OCI-LY1 (cell line): ENCODE measurements at regions not wholly inside any gene's neighbourhood (a gene's known extent, or its start where the extent isn't known, plus 50 kb on each side); places are given as distances from the start of the nearest gene placed in this dataset.
A peak's percentile ranks its signal among the peaks of the same experiment; 100 is the strongest.
"Not testable (repeated sequence)": the region's sequence is repeated elsewhere in the genome, so short reads cannot be mapped to it uniquely, and the experiment has no call there.

Experiments used
- H2AFZ ChIP-seq: fragments of 200-600 bp; sonication (generic), shearing (Covaris generic); 2 replicates; pipeline ENCODE4 v1.6.0; 2014; ENCODE audit warnings: antibody characterized with exemption, mild to moderate bottlenecking, low read length
- H3F3A ChIP-seq: fragments of 200-600 bp; sonication (generic), shearing (Covaris generic); 2 replicates; pipeline ENCODE4 v1.6.0; 2014; ENCODE audit warnings: mild to moderate bottlenecking, antibody characterized with exemption, low read length, moderate library complexity; ENCODE audit not compliant: insufficient read depth
- H3K27ac ChIP-seq: fragments of 200-600 bp; sonication (generic); 2 replicates; pipeline ENCODE4 v1.5.1; 2014; ENCODE audit warnings: low read length, mixed run types, mild to moderate bottlenecking, low read depth; ENCODE audit not compliant: poor library complexity, severe bottlenecking
- H3K27me3 ChIP-seq: fragments of 200-600 bp; sonication (generic); 2 replicates; pipeline ENCODE4 v1.6.0; 2014; ENCODE audit warnings: antibody characterized with exemption, mild to moderate bottlenecking, low read length, moderate library complexity; ENCODE audit not compliant: insufficient read depth
- H3K36me3 ChIP-seq: fragments of 200-600 bp; sonication (generic); 2 replicates; pipeline ENCODE4 v1.6.1; 2014; ENCODE audit warnings: mild to moderate bottlenecking, antibody characterized with exemption, low read length, moderate library complexity, mixed read lengths; ENCODE audit not compliant: insufficient read depth
- H3K4me1 ChIP-seq: fragments of 200-600 bp; sonication (generic); 2 replicates; pipeline ENCODE4 v1.5.1; 2014; ENCODE audit warnings: mild to moderate bottlenecking, low read length, moderate library complexity; ENCODE audit not compliant: insufficient read depth, severe bottlenecking
- H3K4me2 ChIP-seq: fragments of 200-600 bp; sonication (generic), shearing (Covaris generic); 2 replicates; pipeline ENCODE4 v1.6.1; 2014; ENCODE audit warnings: low read length
- H3K4me3 ChIP-seq: fragments of 200-600 bp; sonication (generic); 2 replicates; pipeline ENCODE4 v1.5.1; 2014; ENCODE audit warnings: low read length, low read depth, mild to moderate bottlenecking, mixed read lengths; ENCODE audit not compliant: poor library complexity, severe bottlenecking
- H3K79me2 ChIP-seq: fragments of 200-600 bp; shearing (Covaris generic); 2 replicates; pipeline ENCODE4 v1.6.1; 2016; ENCODE audit warnings: mixed run types, low read length, mixed read lengths; ENCODE audit not compliant: insufficient read depth
- H3K9ac ChIP-seq: fragments of 200-600 bp; sonication (generic), shearing (Covaris generic); 2 replicates; pipeline ENCODE4 v1.6.1; 2014; ENCODE audit warnings: mild to moderate bottlenecking, low read length, mixed read lengths
- H3K9me2 ChIP-seq: fragments of 200-600 bp; sonication (generic), shearing (Covaris generic); 2 replicates; pipeline ENCODE4 v1.6.1; 2014; ENCODE audit warnings: low read depth, mild to moderate bottlenecking, low read length, mixed read lengths
- H3K9me3 ChIP-seq: fragments of 200-600 bp; shearing (Covaris generic); 2 replicates; pipeline ENCODE4 v1.6.1; 2014; ENCODE audit warnings: low read length, mixed read lengths
- H4K20me1 ChIP-seq: fragments of 200-600 bp; sonication (generic), shearing (Covaris generic); 2 replicates; pipeline ENCODE4 v1.6.0; 2016; ENCODE audit warnings: mild to moderate bottlenecking, low read length; ENCODE audit not compliant: insufficient read depth
- EZH2 ChIP-seq: fragments of 200-600 bp; sonication (generic), shearing (Covaris generic); IDR thresholded peaks from 2 replicates; pipeline ENCODE4 v1.8.0; 2017; ENCODE audit warnings: borderline replicate concordance, mixed run types, mild to moderate bottlenecking, antibody characterized with exemption, low read length, moderate library complexity, mixed read lengths
- TF ChIP-seq, protein P1 (sequence below): fragments of 200-600 bp; sonication (generic), shearing (Covaris generic); IDR thresholded peaks from 2 replicates; pipeline ENCODE4 v1.5.1; 2017; ENCODE audit warnings: mild to moderate bottlenecking, antibody characterized with exemption, low read length, moderate library complexity, mixed read lengths

DNA sequence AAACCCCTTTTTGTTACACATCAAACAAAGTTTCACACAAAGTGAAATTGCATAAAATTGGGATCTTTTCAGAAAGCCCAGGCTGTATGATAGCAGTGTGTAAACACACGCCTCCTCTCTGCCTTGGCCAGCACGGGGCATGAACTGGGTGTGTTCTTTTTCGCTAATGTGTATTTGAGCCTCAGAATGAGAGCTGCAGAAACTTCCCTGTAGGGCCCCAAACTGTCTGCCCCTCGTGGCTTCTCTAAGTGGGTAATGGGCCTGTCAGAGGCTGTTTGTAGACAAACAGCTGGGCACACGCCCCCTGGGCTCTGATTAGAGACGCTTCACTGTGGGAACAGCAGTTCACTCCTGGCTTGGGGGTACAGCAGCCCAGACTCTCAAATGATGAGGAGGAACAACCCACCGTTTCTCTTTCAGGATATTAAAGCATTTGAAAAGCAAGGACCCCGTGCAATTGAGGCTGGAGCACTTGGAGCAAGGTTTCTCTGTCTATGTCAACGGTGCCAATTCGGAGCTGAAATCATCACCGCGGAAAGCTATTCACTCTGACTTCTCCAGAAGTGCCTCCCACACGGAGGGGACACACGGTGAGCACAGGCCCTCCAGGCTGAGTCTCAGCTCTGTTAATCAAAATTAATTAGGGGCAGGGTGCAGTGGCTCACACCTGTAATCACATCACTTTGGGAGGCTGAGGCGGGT, 78.4 kb downstream of the KATNIP start:
- H3K36me3 ChIP-seq = no peaks in the 10 kb centered on the region
- no peak overlapping the region for H2AFZ ChIP-seq
- no peaks in the 10 kb centered on the region for H3K79me2 ChIP-seq
- H3K4me3 ChIP-seq = no peak overlapping the region
- peaks cover 8% of the 10 kb centered on the region for H3K4me1 ChIP-seq
- H4K20me1 ChIP-seq = no peaks in the 10 kb centered on the region
- no peaks in the 10 kb centered on the region for H3K9me3 ChIP-seq
- H3K9ac ChIP-seq = no peak overlapping the region
- no peaks in the 10 kb centered on the region for H3K9me2 ChIP-seq
- H3F3A ChIP-seq = no peaks in the 10 kb centered on the region
- TF ChIP-seq EZH2 = no peak
- TF ChIP-seq, protein P1, sequence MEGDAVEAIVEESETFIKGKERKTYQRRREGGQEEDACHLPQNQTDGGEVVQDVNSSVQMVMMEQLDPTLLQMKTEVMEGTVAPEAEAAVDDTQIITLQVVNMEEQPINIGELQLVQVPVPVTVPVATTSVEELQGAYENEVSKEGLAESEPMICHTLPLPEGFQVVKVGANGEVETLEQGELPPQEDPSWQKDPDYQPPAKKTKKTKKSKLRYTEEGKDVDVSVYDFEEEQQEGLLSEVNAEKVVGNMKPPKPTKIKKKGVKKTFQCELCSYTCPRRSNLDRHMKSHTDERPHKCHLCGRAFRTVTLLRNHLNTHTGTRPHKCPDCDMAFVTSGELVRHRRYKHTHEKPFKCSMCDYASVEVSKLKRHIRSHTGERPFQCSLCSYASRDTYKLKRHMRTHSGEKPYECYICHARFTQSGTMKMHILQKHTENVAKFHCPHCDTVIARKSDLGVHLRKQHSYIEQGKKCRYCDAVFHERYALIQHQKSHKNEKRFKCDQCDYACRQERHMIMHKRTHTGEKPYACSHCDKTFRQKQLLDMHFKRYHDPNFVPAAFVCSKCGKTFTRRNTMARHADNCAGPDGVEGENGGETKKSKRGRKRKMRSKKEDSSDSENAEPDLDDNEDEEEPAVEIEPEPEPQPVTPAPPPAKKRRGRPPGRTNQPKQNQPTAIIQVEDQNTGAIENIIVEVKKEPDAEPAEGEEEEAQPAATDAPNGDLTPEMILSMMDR = no peak
- H3K27ac ChIP-seq = peak overlapping the region; percentile 31
- no peak overlapping the region for H3K4me2 ChIP-seq
- no peaks in the 10 kb centered on the region for H3K27me3 ChIP-seq

DNA sequence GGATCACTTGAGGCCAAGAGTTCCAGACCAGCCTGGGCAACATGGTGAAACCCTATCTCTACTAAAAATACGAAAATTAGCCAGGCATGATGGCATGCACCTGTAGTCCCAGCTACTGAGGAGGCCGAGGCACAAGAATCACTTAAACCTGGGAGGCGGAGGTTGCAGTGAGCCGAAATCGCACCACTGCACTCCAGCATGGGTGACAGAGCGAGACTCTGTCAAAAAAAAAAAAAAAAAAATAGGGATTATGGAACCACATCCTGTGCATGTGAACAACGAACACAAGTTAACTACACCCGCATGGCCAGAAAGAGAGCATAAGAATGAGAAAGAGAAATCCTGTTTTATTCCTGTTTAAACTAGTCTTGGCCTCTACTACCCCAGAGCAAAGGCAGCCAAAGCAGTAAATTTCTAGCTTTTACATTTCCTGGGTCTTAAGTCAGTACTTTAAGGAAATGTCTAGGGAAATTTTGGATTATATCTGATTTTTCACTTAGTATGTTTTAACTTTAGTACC, 79.1 kb downstream of the KATNIP start:
- H3K9ac ChIP-seq, H2AFZ ChIP-seq, H3K4me2 ChIP-seq, H3K9me2 ChIP-seq, H3K79me2 ChIP-seq, H3K27me3 ChIP-seq, H3K4me1 ChIP-seq, H4K20me1 ChIP-seq, H3K4me3 ChIP-seq, H3K9me3 ChIP-seq, H3F3A ChIP-seq, H3K27ac ChIP-seq, H3K36me3 ChIP-seq: not testable (repeated sequence)

DNA sequence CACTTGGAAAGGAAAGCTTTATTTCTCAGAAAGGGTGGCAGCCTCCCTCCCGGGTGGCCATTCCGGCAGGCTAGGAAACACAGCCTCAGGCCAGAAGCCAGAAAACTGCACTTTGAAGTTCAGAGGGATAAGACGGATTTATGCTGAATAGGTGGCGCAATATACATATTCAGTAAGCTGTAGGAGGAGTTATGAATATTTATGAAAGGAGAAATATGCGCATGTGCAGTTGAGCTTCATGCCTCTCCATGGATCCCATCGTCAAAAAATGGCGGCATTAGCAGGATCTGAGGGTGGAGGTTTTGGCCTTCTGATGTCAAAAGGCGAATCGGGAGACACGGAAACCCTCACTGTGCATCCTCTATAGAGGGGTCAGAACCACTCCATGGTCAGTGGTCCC, 82.3 kb downstream of the KATNIP start:
- no peaks in the 10 kb centered on the region for H3K36me3 ChIP-seq

More for the DNA sequence above, 82.3 kb downstream of the KATNIP start:
- H3K9me3 ChIP-seq = no peaks in the 10 kb centered on the region
- no peaks in the 10 kb centered on the region for H3K9me2 ChIP-seq
- H3K4me2 ChIP-seq = no peak overlapping the region
- H3F3A ChIP-seq = no peaks in the 10 kb centered on the region
- peaks cover 8% of the 10 kb centered on the region for H3K4me1 ChIP-seq
- no peak overlapping the region for H3K4me3 ChIP-seq
- no peaks in the 10 kb centered on the region for H3K27me3 ChIP-seq
- no peak overlapping the region for H3K27ac ChIP-seq
- TF ChIP-seq, protein P1 = no peak
- TF ChIP-seq EZH2 = no peak
- no peak overlapping the region for H3K9ac ChIP-seq
- no peaks in the 10 kb centered on the region for H3K79me2 ChIP-seq
- H2AFZ ChIP-seq = no peak overlapping the region
- H4K20me1 ChIP-seq = no peaks in the 10 kb centered on the region
